Epithelial cell of esophagus (primary cell): ENCODE measurements at regions not wholly inside any gene's neighbourhood (a gene's known extent, or its start where the extent isn't known, plus 50 kb on each side); places are given as distances from the start of the nearest gene placed in this dataset.
"Not testable (repeated sequence)": the region's sequence is repeated elsewhere in the genome, so short reads cannot be mapped to it uniquely, and the experiment has no call there.

Experiments
- DNase-seq: peaks from one replicate; pipeline ENCODE4 v3.0.0; 2010; ENCODE audit warnings: low read depth
- H3K4me3 ChIP-seq: 2 replicates; pipeline ENCODE4 v1.5.1; 2011; ENCODE audit warnings: mild to moderate bottlenecking, low read length, control low read depth

- not testable (repeated sequence) for H3K4me3 ChIP-seq, DNase-seq
These were observed 1890.8 kb downstream of the KHDRBS2 start for GRCh38 chr6:60395261-60395660.

GRCh38 chr6:60392969-60393368, 1893.1 kb downstream of the KHDRBS2 start:
- not testable (repeated sequence) for DNase-seq, H3K4me3 ChIP-seq

GRCh38 chr6:60389094-60389493, 1896.9 kb downstream of the KHDRBS2 start:
- not testable (repeated sequence) for H3K4me3 ChIP-seq, DNase-seq

GRCh38 chr6:60384614-60385013, 1901.4 kb downstream of the KHDRBS2 start:
- peak; percentile 75 for DNase-seq
- not testable (repeated sequence) for H3K4me3 ChIP-seq

GRCh38 chr6:60382771-60383170, 1903.3 kb downstream of the KHDRBS2 start:
- not testable (repeated sequence) for H3K4me3 ChIP-seq, DNase-seq

- not testable (repeated sequence) for DNase-seq, H3K4me3 ChIP-seq
These were observed 1911.9 kb downstream of the KHDRBS2 start for GRCh38 chr6:60374078-60374477.

- not testable (repeated sequence) for DNase-seq, H3K4me3 ChIP-seq
These were observed 1918.2 kb downstream of the KHDRBS2 start for GRCh38 chr6:60367800-60368199.

GRCh38 chr6:60365901-60366300, 1920.1 kb downstream of the KHDRBS2 start:
- DNase-seq, H3K4me3 ChIP-seq: not testable (repeated sequence)

GRCh38 chr6:60342411-60343008, 1943.5 kb downstream of the KHDRBS2 start:
- not testable (repeated sequence) for DNase-seq, H3K4me3 ChIP-seq

GRCh38 chr6:60338328-60339071, 1947.5 kb downstream of the KHDRBS2 start:
- peak; percentile 17 for DNase-seq
- H3K4me3 ChIP-seq = not testable (repeated sequence)

GRCh38 chr6:60335124-60335523, 1950.9 kb downstream of the KHDRBS2 start:
- not testable (repeated sequence) for H3K4me3 ChIP-seq, DNase-seq

GRCh38 chr6:60333708-60334107, 1952.3 kb downstream of the KHDRBS2 start:
- not testable (repeated sequence) for H3K4me3 ChIP-seq, DNase-seq

- H3K4me3 ChIP-seq, DNase-seq: not testable (repeated sequence)
These were observed 1977.1 kb downstream of the KHDRBS2 start for GRCh38 chr6:60308939-60309338.
